ENCODE measurements at regions not wholly inside any gene's neighbourhood (a gene's known extent, or its start where the extent isn't known, plus 50 kb on each side); places are given as distances from the start of the nearest gene placed in this dataset.

DNA sequence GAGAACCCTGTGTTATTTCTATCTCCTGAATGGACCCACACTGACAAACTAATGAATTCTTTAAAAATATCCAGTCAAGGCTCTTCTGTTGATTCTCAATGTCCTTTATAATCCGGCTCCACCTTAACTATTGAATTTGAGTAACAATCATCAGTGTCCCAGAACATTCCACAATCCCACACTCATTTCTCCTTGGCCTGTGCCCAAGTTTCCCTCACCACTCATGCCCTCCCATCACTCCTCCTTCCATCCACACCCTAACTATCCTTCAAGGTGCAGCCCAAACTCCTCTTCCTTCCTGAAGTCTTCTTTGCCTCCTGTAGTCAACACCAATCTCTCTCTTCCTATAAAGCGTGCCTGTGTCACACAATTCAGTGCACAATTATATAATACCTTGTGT is 106.1 kb downstream of the NUDT12 start:
- TF ChIP-seq, protein P1, sequence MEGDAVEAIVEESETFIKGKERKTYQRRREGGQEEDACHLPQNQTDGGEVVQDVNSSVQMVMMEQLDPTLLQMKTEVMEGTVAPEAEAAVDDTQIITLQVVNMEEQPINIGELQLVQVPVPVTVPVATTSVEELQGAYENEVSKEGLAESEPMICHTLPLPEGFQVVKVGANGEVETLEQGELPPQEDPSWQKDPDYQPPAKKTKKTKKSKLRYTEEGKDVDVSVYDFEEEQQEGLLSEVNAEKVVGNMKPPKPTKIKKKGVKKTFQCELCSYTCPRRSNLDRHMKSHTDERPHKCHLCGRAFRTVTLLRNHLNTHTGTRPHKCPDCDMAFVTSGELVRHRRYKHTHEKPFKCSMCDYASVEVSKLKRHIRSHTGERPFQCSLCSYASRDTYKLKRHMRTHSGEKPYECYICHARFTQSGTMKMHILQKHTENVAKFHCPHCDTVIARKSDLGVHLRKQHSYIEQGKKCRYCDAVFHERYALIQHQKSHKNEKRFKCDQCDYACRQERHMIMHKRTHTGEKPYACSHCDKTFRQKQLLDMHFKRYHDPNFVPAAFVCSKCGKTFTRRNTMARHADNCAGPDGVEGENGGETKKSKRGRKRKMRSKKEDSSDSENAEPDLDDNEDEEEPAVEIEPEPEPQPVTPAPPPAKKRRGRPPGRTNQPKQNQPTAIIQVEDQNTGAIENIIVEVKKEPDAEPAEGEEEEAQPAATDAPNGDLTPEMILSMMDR (IDR thresholded peaks at IDR 0.05; ENCODE audit: unreplicated experiment), result no peak
- peak; percentile 26 for DNase-seq (ENCODE audit: unreplicated experiment)
- CTCF ChIA-PET, result no interaction called here
- Mint-ChIP-seq H3K27me3 (ENCODE audit: insufficient read depth, unreplicated experiment) (no peaks in the 10 kb centered on the region), H3K4me1 (ENCODE audit: insufficient read depth, unreplicated experiment) (peaks cover 9% of the 10 kb centered on the region), H3K27ac (ENCODE audit: low read depth, unreplicated experiment) (no peak overlapping the region), H3K4me3 (ENCODE audit: unreplicated experiment) (no peak overlapping the region), H3K9me3 (ENCODE audit: unreplicated experiment) (no peaks in the 10 kb centered on the region), H3K36me3 (ENCODE audit: insufficient read depth, unreplicated experiment) (no peaks in the 10 kb centered on the region)
- POLR2A ChIA-PET, result no interaction called here
- intact Hi-C loops (cut with micrococcal nuclease), result no loop called here
- no TSS peak for BruUV-seq (replicated peaks)

- H3K36me3 Mint-ChIP-seq (ENCODE audit: insufficient read depth, unreplicated experiment), result no peaks in the 10 kb centered on the region
- no TSS peak for BruUV-seq (replicated peaks)
- POLR2A ChIA-PET, result no interaction called here
- TF ChIP-seq, protein P1 (IDR thresholded peaks at IDR 0.05; ENCODE audit: unreplicated experiment), result no peak
- no peak overlapping the region for H3K27ac Mint-ChIP-seq (ENCODE audit: low read depth, unreplicated experiment)
- CTCF ChIA-PET, result interaction anchor here (0.8 to 1.0 kb wide), 2 partner anchors 57 to 196 kb away, joined by 3 to 4 read pairs; no protein-coding TSS in a partner anchor
- no peak for DNase-seq (ENCODE audit: unreplicated experiment)
- H3K4me1 Mint-ChIP-seq (ENCODE audit: insufficient read depth, unreplicated experiment), result peaks cover 13% of the 10 kb centered on the region
- intact Hi-C loops (cut with micrococcal nuclease), result no loop called here
- H3K27me3 Mint-ChIP-seq (ENCODE audit: insufficient read depth, unreplicated experiment), result no peaks in the 10 kb centered on the region
- no peaks in the 10 kb centered on the region for H3K9me3 Mint-ChIP-seq (ENCODE audit: unreplicated experiment)
- no peak overlapping the region for H3K4me3 Mint-ChIP-seq (ENCODE audit: unreplicated experiment)
Observed at GRCh38 chr5:103455796-103456195, 106.8 kb downstream of the NUDT12 start.

DNA sequence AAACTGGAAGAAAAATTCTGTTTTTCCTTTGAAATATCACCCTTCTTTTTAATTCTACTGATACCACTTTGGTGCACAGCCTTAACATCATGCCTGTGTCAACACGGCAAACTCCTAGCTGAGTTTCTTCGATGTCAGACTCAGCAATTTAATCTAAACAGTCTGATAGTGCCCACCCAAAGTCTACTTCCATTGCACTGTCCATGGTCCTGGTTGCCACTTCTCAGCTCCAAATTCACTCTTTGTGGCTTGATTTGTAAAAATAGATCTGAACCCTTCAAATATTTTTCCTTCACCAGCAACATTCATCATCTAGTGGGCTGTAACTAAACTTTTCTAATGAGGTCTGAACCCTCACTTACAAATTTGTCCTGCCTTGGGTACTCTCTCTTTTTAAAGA is 107.8 kb downstream of the NUDT12 start:
- Mint-ChIP-seq H3K9me3 (ENCODE audit: unreplicated experiment) (no peaks in the 10 kb centered on the region), H3K4me3 (ENCODE audit: unreplicated experiment) (no peak overlapping the region), H3K4me1 (ENCODE audit: insufficient read depth, unreplicated experiment) (peaks cover 18% of the 10 kb centered on the region), H3K36me3 (ENCODE audit: insufficient read depth, unreplicated experiment) (no peaks in the 10 kb centered on the region), H3K27me3 (ENCODE audit: insufficient read depth, unreplicated experiment) (no peaks in the 10 kb centered on the region), H3K27ac (ENCODE audit: low read depth, unreplicated experiment) (no peak overlapping the region)
- ChIA-PET POLR2A (no interaction called here), CTCF (interaction anchor here (1.0 kb wide), 2 partner anchors 55 to 222 kb away, joined by 3 to 4 read pairs; no protein-coding TSS in a partner anchor)
- TF ChIP-seq, protein P1 (IDR thresholded peaks at IDR 0.05; ENCODE audit: unreplicated experiment), result no peak
- no peak for DNase-seq (ENCODE audit: unreplicated experiment)
- intact Hi-C loops (cut with micrococcal nuclease), result no loop called here
- BruUV-seq (replicated peaks), result no TSS peak

GRCh38 chr5:103452666-103453065 is 109.9 kb downstream of the NUDT12 start:
- intact Hi-C loops (cut with micrococcal nuclease), result no loop called here
- H3K36me3 Mint-ChIP-seq (ENCODE audit: insufficient read depth, unreplicated experiment), result no peaks in the 10 kb centered on the region
- CTCF ChIA-PET, result interaction anchor here (0.7 kb wide), 1 partner anchor 220 kb away, joined by 3 read pairs; no protein-coding TSS in a partner anchor
- no peak overlapping the region for H3K27ac Mint-ChIP-seq (ENCODE audit: low read depth, unreplicated experiment)
- POLR2A ChIA-PET, result interaction anchor here (0.7 to 1.4 kb wide), 2 partner anchors 7 to 20 kb away, joined by 3 read pairs; no protein-coding TSS in a partner anchor
- no peak for DNase-seq (ENCODE audit: unreplicated experiment)
- no peak overlapping the region for H3K4me3 Mint-ChIP-seq (ENCODE audit: unreplicated experiment)
- TF ChIP-seq, protein P1 (IDR thresholded peaks at IDR 0.05; ENCODE audit: unreplicated experiment), result no peak
- no peaks in the 10 kb centered on the region for H3K27me3 Mint-ChIP-seq (ENCODE audit: insufficient read depth, unreplicated experiment)
- BruUV-seq (replicated peaks), result no TSS peak
- H3K4me1 Mint-ChIP-seq (ENCODE audit: insufficient read depth, unreplicated experiment), result peaks cover 18% of the 10 kb centered on the region
- H3K9me3 Mint-ChIP-seq (ENCODE audit: unreplicated experiment), result no peaks in the 10 kb centered on the region
